ENCODE measurements at regions not wholly inside any gene's neighbourhood (a gene's known extent, or its start where the extent isn't known, plus 50 kb on each side); places are given as distances from the start of the nearest gene placed in this dataset.

DNA sequence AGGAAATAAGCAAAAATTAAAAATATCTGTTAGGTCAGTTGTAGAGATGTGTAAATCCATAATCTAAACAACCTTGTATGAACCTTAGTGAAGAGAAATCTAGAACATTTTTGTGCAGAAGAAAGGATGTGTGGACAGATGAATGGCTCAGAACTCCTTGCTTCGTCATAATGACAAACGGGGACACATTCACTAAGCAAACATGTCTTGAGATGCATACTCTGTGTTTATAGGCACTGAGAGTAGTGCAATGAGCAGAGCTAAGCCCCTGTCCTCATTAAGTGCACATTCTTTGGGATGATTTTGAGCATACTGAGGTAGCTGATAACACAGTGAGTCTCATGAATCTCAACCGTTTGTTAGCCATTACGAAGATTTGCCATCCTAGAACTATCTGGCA lies 360.6 kb upstream of the ANKRD30A start:
- H3K9ac ChIP-seq (ENCODE audit: control insufficient read depth, insufficient read depth, low read length): no peak overlapping the region
- ChIA-PET RAD21 (ENCODE audit: unreplicated experiment) (no interaction called here), CTCF (no interaction called here), SMC1A (ENCODE audit: uncharacterized antibody, unreplicated experiment) (interaction anchor here (1.0 kb wide), 1 partner anchor 9 kb away, joined by 3 read pairs; no protein-coding TSS in a partner anchor), POLR2A (no interaction called here)
- no peak overlapping the region for H2AFZ ChIP-seq (ENCODE audit: control insufficient read depth, low read depth, low read length)
- H3K9me3 ChIP-seq (replicated peaks; ENCODE audit: control insufficient read depth, insufficient read depth, low read length): no peaks in the 10 kb centered on the region
- no peaks in the 10 kb centered on the region for H3K4me1 ChIP-seq (ENCODE audit: control insufficient read depth, insufficient read depth, low read length)
- 55% methylated on average over 4 of the region's 4 CpGs for WGBS (ENCODE audit: insufficient coverage, insufficient replicate concordance, low lambda C conversion rate, missing lambda C conversion rate)
- no peaks in the 10 kb centered on the region for H3K27me3 ChIP-seq (replicated peaks in 1 of 2; ENCODE audit: control insufficient read depth in 2 of 2, insufficient read depth in 2 of 2, low read length in 1 of 2)
- no peak overlapping the region for H3K27ac ChIP-seq (ENCODE audit: control insufficient read depth, insufficient read depth)
- H4K20me1 ChIP-seq (ENCODE audit: control insufficient read depth, insufficient read depth): no peaks in the 10 kb centered on the region
- no peak overlapping the region for H3K4me2 ChIP-seq (ENCODE audit: control insufficient read depth, insufficient read depth)
- no TSS peak for BruUV-seq (replicated peaks)
- FAIRE-seq (no peak), DNase-seq (ENCODE audit: low read depth, low spot score) (no peak), ATAC-seq (no peak)
- in situ Hi-C loops (cut with MboI) (no loop called here), intact Hi-C loops (cut with micrococcal nuclease; ENCODE audit: unreplicated experiment) (no loop called here)
- TF ChIP-seq POU2F2 (IDR thresholded peaks at IDR 0.05; ENCODE audit: borderline replicate concordance, low read depth, low read length) (no peak), HCFC1 (IDR thresholded peaks at IDR 0.05; ENCODE audit: low read length) (no peak), ETV6 (conservative IDR thresholded peaks at IDR 0.05 in 1 of 2, IDR thresholded peaks at IDR 0.05 in 1 of 2; ENCODE audit: borderline replicate concordance in 1 of 2, low read depth in 1 of 2) (no peak), PML (IDR thresholded peaks at IDR 0.05; ENCODE audit: low read length) (no peak), GATAD2B (conservative IDR thresholded peaks at IDR 0.05; ENCODE audit: low read depth) (no peak), STAT1 (conservative IDR thresholded peaks at IDR 0.05) (no peak), NFYA (IDR thresholded peaks at IDR 0.05; ENCODE audit: borderline replicate concordance, low read depth, low read length) (no peak), PAX8 (IDR thresholded peaks at IDR 0.05) (no peak), EGR1 (IDR thresholded peaks at IDR 0.05; ENCODE audit: borderline replicate concordance in 1 of 2, low read depth in 2 of 2, low read length in 2 of 2) (no peak), SREBF2 (IDR thresholded peaks at IDR 0.05; ENCODE audit: low read length) (no peak)
- TF ChIP-seq, protein P1, sequence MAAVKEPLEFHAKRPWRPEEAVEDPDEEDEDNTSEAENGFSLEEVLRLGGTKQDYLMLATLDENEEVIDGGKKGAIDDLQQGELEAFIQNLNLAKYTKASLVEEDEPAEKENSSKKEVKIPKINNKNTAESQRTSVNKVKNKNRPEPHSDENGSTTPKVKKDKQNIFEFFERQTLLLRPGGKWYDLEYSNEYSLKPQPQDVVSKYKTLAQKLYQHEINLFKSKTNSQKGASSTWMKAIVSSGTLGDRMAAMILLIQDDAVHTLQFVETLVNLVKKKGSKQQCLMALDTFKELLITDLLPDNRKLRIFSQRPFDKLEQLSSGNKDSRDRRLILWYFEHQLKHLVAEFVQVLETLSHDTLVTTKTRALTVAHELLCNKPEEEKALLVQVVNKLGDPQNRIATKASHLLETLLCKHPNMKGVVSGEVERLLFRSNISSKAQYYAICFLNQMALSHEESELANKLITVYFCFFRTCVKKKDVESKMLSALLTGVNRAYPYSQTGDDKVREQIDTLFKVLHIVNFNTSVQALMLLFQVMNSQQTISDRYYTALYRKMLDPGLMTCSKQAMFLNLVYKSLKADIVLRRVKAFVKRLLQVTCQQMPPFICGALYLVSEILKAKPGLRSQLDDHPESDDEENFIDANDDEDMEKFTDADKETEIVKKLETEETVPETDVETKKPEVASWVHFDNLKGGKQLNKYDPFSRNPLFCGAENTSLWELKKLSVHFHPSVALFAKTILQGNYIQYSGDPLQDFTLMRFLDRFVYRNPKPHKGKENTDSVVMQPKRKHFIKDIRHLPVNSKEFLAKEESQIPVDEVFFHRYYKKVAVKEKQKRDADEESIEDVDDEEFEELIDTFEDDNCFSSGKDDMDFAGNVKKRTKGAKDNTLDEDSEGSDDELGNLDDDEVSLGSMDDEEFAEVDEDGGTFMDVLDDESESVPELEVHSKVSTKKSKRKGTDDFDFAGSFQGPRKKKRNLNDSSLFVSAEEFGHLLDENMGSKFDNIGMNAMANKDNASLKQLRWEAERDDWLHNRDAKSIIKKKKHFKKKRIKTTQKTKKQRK (IDR thresholded peaks at IDR 0.05; ENCODE audit: low read depth, low read length): no peak
- H3K79me2 ChIP-seq (ENCODE audit: control insufficient read depth, insufficient read depth, low read length): no peaks in the 10 kb centered on the region
- no peak overlapping the region for H3K4me3 ChIP-seq
- no peaks in the 10 kb centered on the region for H3K36me3 ChIP-seq (ENCODE audit: control insufficient read depth in 2 of 2, insufficient read depth in 2 of 2, low read length in 1 of 2)
